HEK293 (cell line): ENCODE measurements at regions not wholly inside any gene's neighbourhood (a gene's known extent, or its start where the extent isn't known, plus 50 kb on each side); places are given as distances from the start of the nearest gene placed in this dataset.

Experiments used
- CTCF ChIA-PET: fragments of 350-600 bp; formaldehyde crosslinking; extraction: SDS; loops from one replicate; lab custom pipeline; 2021; ENCODE audit warnings: antibody characterized with exemption; lab: Yijun Ruan, JAX
- POLR2A ChIA-PET: fragments of 300-600 bp; formaldehyde crosslinking; extraction: SDS; loops from one replicate; lab custom pipeline; 2020; ENCODE audit warnings: antibody characterized with exemption, inconsistent platforms; lab: Yijun Ruan, JAX
- H3K27ac ChIP-seq: fragments of 200-500 bp; sonication (Bioruptor generic); 2 replicates; pipeline ENCODE4 v1.5.1; 2014; ENCODE audit warnings: low read depth, low read length, control low read depth, inconsistent platforms; ENCODE audit errors: extremely low read depth
- H3K36me3 ChIP-seq, 2 experiments: fragments of 200-500 bp in 1 of 2; sonication (Bioruptor generic) in 1 of 2; 1 replicate in 1 of 2; 2 replicates in 1 of 2; pipeline ENCODE4 v1.5.1; 2014 to 2017; ENCODE audit warnings: inconsistent platforms in 2 of 2, low read length in 2 of 2; ENCODE audit not compliant: control insufficient read depth in 2 of 2, insufficient read depth in 1 of 2
- H3K4me1 ChIP-seq: fragments of 200-500 bp; sonication (Bioruptor generic); 2 replicates; pipeline ENCODE4 v1.5.1; 2014; ENCODE audit warnings: mild to moderate bottlenecking, low read length, inconsistent platforms; ENCODE audit not compliant: control insufficient read depth, insufficient read depth
- H3K4me3 ChIP-seq: 2 replicates; pipeline ENCODE4 v1.5.1; 2011; ENCODE audit warnings: low read depth, mild to moderate bottlenecking, control low read depth, low read length, moderate library complexity
- H3K9me3 ChIP-seq: fragments of 200-500 bp; sonication (Bioruptor generic); 2 replicates; pipeline ENCODE4 v1.5.1; 2014; ENCODE audit warnings: low read depth, low read length, inconsistent platforms; ENCODE audit not compliant: control insufficient read depth, insufficient read depth
- FEZF1 ChIP-seq: fragments of 450-650 bp; formaldehyde crosslinking; IDR thresholded peaks from 2 replicates; pipeline ENCODE4 v1.5.1; 2016; ENCODE audit warnings: missing biosample characterization, missing genetic modification characterization
- GLIS1 ChIP-seq: fragments of 450-650 bp; formaldehyde crosslinking; IDR thresholded peaks from 2 replicates; pipeline ENCODE4 v1.5.1; 2016; ENCODE audit warnings: missing biosample characterization, missing genetic modification characterization
- HOXD13 ChIP-seq: sonication (generic); formaldehyde crosslinking; IDR thresholded peaks from 2 replicates; pipeline ENCODE4 v1.8.0; 2022; ENCODE audit warnings: missing genetic modification reagents, borderline replicate concordance
- MYNN ChIP-seq: fragments of 450-650 bp; formaldehyde crosslinking; IDR thresholded peaks from 2 replicates; pipeline ENCODE4 v1.5.1; 2016; ENCODE audit warnings: missing biosample characterization, missing genetic modification characterization, borderline replicate concordance
- RBAK ChIP-seq: fragments of 450-650 bp; formaldehyde crosslinking; IDR thresholded peaks from 2 replicates; pipeline ENCODE4 v1.5.1; 2016; ENCODE audit warnings: missing biosample characterization, missing genetic modification characterization
- SCRT2 ChIP-seq: fragments of 450-650 bp; formaldehyde crosslinking; IDR thresholded peaks from 2 replicates; pipeline ENCODE4 v1.5.1; 2016; ENCODE audit warnings: missing biosample characterization, missing genetic modification characterization
- SP3 ChIP-seq: fragments of 450-650 bp; formaldehyde crosslinking; IDR thresholded peaks from 2 replicates; pipeline ENCODE4 v1.5.1; 2016; ENCODE audit warnings: missing biosample characterization, missing genetic modification characterization
- ZBTB17 ChIP-seq: fragments of 450-650 bp; formaldehyde crosslinking; IDR thresholded peaks from 2 replicates; pipeline ENCODE4 v1.5.1; 2016; ENCODE audit warnings: missing biosample characterization, missing genetic modification characterization
- ZBTB7A ChIP-seq: fragments of 450-650 bp; formaldehyde crosslinking; IDR thresholded peaks from 2 replicates; pipeline ENCODE4 v1.5.1; 2016; ENCODE audit warnings: low read depth, missing biosample characterization, missing genetic modification characterization
- ZNF214 ChIP-seq: fragments of 450-650 bp; formaldehyde crosslinking; IDR thresholded peaks from 2 replicates; pipeline ENCODE4 v1.5.1; 2017; ENCODE audit warnings: missing biosample characterization, mild to moderate bottlenecking, missing genetic modification characterization, borderline replicate concordance
- ZNF266 ChIP-seq: fragments of 450-650 bp; formaldehyde crosslinking; IDR thresholded peaks from 2 replicates; pipeline ENCODE4 v1.5.1; 2016; ENCODE audit warnings: missing biosample characterization, missing genetic modification characterization, low read depth
- ZNF324 ChIP-seq: fragments of 450-650 bp; formaldehyde crosslinking; IDR thresholded peaks from 2 replicates; pipeline ENCODE4 v1.5.1; 2016; ENCODE audit warnings: missing biosample characterization, missing genetic modification characterization
- ZNF354C ChIP-seq: fragments of 450-650 bp; formaldehyde crosslinking; IDR thresholded peaks from 2 replicates; pipeline ENCODE4 v1.5.1; 2016; ENCODE audit warnings: missing biosample characterization, missing genetic modification characterization, low read depth, borderline replicate concordance
- ZNF416 ChIP-seq: fragments of 450-650 bp; formaldehyde crosslinking; IDR thresholded peaks from 2 replicates; pipeline ENCODE4 v1.5.1; 2016; ENCODE audit warnings: missing biosample characterization, missing genetic modification characterization
- ZNF501 ChIP-seq: fragments of 450-650 bp; formaldehyde crosslinking; IDR thresholded peaks from 2 replicates; pipeline ENCODE4 v1.5.1; 2016; ENCODE audit warnings: missing biosample characterization, missing genetic modification characterization
- ZNF548 ChIP-seq: fragments of 450-650 bp; formaldehyde crosslinking; IDR thresholded peaks from 2 replicates; pipeline ENCODE4 v1.5.1; 2016; ENCODE audit warnings: missing biosample characterization, missing genetic modification characterization
- ZNF660 ChIP-seq: fragments of 450-650 bp; IDR thresholded peaks from 2 replicates; pipeline ENCODE4 v1.5.1; 2018; ENCODE audit warnings: missing biosample characterization, mild to moderate bottlenecking, missing genetic modification characterization
- ZNF768 ChIP-seq: fragments of 450-650 bp; formaldehyde crosslinking; IDR thresholded peaks from 2 replicates; pipeline ENCODE4 v1.5.1; 2018; ENCODE audit warnings: missing biosample characterization, mild to moderate bottlenecking, missing genetic modification characterization
- ZNF792 ChIP-seq: fragments of 450-650 bp; formaldehyde crosslinking; IDR thresholded peaks from 2 replicates; pipeline ENCODE4 v1.5.1; 2016; ENCODE audit warnings: missing biosample characterization, missing genetic modification characterization
- TF ChIP-seq, protein P1 (sequence below): fragments of 450-650 bp; formaldehyde crosslinking; IDR thresholded peaks from 2 replicates; pipeline ENCODE4 v1.5.1; 2016; ENCODE audit warnings: missing biosample characterization, missing genetic modification characterization
- TF ChIP-seq, protein P2 (sequence below): fragments of 450-650 bp; formaldehyde crosslinking; IDR thresholded peaks from 2 replicates; pipeline ENCODE4 v1.5.1; 2016; ENCODE audit warnings: missing biosample characterization, missing genetic modification characterization
- TF ChIP-seq, protein P3 (sequence below): fragments of 450-650 bp; formaldehyde crosslinking; conservative IDR thresholded peaks from 2 replicates; pipeline ENCODE4 v1.5.1; 2016; ENCODE audit warnings: low read depth, missing biosample characterization, missing genetic modification characterization
- TF ChIP-seq, protein P4 (sequence below): fragments of 450-650 bp; formaldehyde crosslinking; IDR thresholded peaks from 2 replicates; pipeline ENCODE4 v1.5.1; 2016; ENCODE audit warnings: missing biosample characterization, missing genetic modification characterization
- TF ChIP-seq, protein P5 (sequence below): fragments of 450-650 bp; formaldehyde crosslinking; optimal IDR thresholded peaks from 2 replicates; pipeline ENCODE3; 2016; ENCODE audit warnings: missing biosample characterization, mild to moderate bottlenecking, missing genetic modification characterization
- TF ChIP-seq, protein P6 (sequence below): fragments of 450-650 bp; formaldehyde crosslinking; IDR thresholded peaks from 2 replicates; pipeline ENCODE4 v1.5.1; 2017; ENCODE audit warnings: missing biosample characterization, missing genetic modification characterization

DNA sequence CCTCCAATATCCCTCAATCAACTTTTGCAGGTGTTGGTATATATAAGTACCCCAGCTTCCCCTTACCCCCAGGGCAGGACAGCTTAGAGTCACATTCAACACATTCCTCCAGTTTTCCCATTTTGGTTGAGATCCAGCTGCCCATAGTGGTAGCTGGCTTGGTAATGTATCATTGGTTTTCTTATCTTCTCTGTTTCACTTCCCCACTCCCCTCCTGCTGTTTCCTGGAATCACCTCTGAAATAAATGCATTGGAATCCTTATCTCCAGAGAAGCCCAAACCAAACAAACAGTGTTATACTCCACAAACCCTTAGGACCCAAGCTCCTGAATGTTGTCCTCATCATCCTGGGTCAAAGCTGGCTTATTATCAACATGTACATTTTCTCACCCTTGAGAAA lies 184.8 kb downstream of the TMEM38B start (continued):
- peak; percentile 49 for TF ChIP-seq GLIS1 (tag by site-specific recombination)
- no peak for TF ChIP-seq ZNF792
- TF ChIP-seq, protein P1, sequence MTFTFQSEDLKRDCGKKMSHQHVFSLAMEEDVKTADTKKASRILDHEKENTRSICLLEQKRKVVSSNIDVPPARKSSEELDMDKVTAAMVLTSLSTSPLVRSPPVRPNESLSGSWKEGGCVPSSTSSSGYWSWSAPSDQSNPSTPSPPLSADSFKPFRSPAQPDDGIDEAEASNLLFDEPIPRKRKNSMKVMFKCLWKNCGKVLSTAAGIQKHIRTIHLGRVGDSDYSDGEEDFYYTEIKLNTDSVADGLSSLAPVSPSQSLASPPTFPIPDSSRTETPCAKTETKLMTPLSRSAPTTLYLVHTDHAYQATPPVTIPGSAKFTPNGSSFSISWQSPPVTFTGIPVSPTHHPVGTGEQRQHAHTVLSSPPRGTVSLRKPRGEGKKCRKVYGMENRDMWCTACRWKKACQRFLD (tag by site-specific recombination): no peak
- TF ChIP-seq SP3 (tag by site-specific recombination): no peak
- TF ChIP-seq ZBTB7A (tag by site-specific recombination): no peak
- no peak for TF ChIP-seq ZNF324
- TF ChIP-seq MYNN (tag by site-specific recombination): no peak
- no peak for TF ChIP-seq ZNF266 (tag by site-specific recombination)

DNA sequence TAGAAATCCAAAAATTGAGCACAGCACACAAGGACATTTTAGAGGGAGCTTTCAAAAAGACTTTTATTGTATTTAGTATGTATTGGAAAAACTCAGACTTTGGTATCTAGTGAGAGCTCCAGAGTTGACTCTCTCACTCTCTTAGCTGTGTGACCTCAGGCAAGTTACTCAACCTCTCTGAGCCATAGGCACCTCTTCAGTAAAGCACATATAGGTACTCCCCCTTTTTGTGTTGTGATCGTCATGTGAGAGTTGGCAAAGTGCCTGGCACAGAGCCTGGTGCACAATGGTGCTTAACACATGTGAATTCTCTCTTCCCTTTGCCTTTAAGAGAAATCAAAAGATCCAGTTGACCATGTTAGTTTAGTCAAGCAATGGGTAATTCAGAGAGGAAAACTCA lies 186.2 kb downstream of the TMEM38B start:
- ChIA-PET CTCF (interaction anchor here (0.6 to 5.2 kb wide), 9 partner anchors 13 to 1272 kb away, joined by 3 to 104 read pairs (median 6); no protein-coding TSS in a partner anchor), POLR2A (no interaction called here)
- peaks cover 3% of the 10 kb centered on the region; the same call in 1 of the 2 replicates for H3K4me1 ChIP-seq
- H3K36me3 ChIP-seq: no peaks in the 10 kb centered on the region
- no peak overlapping the region for H3K4me3 ChIP-seq
- no peaks in the 10 kb centered on the region for H3K9me3 ChIP-seq
- no peak overlapping the region for H3K27ac ChIP-seq
- TF ChIP-seq SCRT2 (tag by site-specific recombination): no peak
- TF ChIP-seq HOXD13 (CRISPR knock-in tag): no peak
- peak; percentile 43; the same call in 1 of the 2 replicates for TF ChIP-seq ZNF768 (tag by site-specific recombination)
- no peak for TF ChIP-seq ZNF354C (tag by site-specific recombination)
- no peak for TF ChIP-seq ZNF214 (tag by site-specific recombination)
- TF ChIP-seq, protein P1 (tag by site-specific recombination): no peak

DNA sequence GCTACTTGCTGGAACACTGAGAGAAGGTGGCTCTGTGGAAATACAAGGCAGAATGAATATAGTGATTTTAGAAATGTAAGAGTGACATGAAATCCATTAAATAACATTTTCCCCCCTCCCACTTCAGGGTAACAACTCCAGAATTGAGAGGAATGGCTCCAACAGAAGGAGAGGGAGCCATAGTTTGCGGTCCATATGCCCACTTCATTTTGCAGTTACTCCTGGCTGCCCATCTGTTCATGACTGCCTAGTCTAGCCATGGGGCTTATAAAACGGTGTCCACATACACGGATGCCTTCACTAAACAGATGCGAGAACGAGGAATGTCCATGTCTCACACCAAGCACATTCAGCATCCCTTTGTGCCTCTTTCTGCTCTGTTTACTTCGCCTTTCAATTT lies 186.7 kb downstream of the TMEM38B start:
- Histone ChIP-seq H3K27ac (no peak overlapping the region), H3K4me1 (peaks cover 3% of the 10 kb centered on the region; the same call in 1 of the 2 replicates), H3K36me3 (no peaks in the 10 kb centered on the region), H3K9me3 (no peaks in the 10 kb centered on the region), H3K4me3 (no peak overlapping the region)
- ChIA-PET CTCF (interaction anchor here (0.5 to 5.2 kb wide), 45 partner anchors 9 to 1294 kb away, joined by 3 to 104 read pairs (median 4); no protein-coding TSS in a partner anchor), POLR2A (no interaction called here)
- no peak for TF ChIP-seq FEZF1 (tag by site-specific recombination)
- TF ChIP-seq, protein P2, sequence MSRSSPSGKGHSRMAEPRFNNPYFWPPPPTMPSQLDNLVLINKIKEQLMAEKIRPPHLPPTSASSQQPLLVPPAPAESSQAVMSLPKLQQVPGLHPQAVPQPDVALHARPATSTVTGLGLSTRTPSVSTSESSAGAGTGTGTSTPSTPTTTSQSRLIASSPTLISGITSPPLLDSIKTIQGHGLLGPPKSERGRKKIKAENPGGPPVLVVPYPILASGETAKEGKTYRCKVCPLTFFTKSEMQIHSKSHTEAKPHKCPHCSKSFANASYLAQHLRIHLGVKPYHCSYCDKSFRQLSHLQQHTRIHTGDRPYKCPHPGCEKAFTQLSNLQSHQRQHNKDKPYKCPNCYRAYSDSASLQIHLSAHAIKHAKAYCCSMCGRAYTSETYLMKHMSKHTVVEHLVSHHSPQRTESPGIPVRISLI: no peak
- no peak for TF ChIP-seq ZNF416
- TF ChIP-seq ZNF548: no peak
- no peak for TF ChIP-seq ZNF660 (tag by site-specific recombination)
- TF ChIP-seq RBAK: no peak
- TF ChIP-seq ZBTB17 (tag by site-specific recombination): no peak
- TF ChIP-seq, protein P3, sequence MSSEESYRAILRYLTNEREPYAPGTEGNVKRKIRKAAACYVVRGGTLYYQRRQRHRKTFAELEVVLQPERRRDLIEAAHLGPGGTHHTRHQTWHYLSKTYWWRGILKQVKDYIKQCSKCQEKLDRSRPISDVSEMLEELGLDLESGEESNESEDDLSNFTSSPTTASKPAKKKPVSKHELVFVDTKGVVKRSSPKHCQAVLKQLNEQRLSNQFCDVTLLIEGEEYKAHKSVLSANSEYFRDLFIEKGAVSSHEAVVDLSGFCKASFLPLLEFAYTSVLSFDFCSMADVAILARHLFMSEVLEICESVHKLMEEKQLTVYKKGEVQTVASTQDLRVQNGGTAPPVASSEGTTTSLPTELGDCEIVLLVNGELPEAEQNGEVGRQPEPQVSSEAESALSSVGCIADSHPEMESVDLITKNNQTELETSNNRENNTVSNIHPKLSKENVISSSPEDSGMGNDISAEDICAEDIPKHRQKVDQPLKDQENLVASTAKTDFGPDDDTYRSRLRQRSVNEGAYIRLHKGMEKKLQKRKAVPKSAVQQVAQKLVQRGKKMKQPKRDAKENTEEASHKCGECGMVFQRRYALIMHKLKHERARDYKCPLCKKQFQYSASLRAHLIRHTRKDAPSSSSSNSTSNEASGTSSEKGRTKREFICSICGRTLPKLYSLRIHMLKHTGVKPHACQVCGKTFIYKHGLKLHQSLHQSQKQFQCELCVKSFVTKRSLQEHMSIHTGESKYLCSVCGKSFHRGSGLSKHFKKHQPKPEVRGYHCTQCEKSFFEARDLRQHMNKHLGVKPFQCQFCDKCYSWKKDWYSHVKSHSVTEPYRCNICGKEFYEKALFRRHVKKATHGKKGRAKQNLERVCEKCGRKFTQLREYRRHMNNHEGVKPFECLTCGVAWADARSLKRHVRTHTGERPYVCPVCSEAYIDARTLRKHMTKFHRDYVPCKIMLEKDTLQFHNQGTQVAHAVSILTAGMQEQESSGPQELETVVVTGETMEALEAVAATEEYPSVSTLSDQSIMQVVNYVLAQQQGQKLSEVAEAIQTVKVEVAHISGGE (tag by site-specific recombination): no peak
- TF ChIP-seq, protein P4, sequence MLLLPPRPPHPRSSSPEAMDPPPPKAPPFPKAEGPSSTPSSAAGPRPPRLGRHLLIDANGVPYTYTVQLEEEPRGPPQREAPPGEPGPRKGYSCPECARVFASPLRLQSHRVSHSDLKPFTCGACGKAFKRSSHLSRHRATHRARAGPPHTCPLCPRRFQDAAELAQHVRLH (tag by site-specific recombination): no peak
- TF ChIP-seq, protein P5, sequence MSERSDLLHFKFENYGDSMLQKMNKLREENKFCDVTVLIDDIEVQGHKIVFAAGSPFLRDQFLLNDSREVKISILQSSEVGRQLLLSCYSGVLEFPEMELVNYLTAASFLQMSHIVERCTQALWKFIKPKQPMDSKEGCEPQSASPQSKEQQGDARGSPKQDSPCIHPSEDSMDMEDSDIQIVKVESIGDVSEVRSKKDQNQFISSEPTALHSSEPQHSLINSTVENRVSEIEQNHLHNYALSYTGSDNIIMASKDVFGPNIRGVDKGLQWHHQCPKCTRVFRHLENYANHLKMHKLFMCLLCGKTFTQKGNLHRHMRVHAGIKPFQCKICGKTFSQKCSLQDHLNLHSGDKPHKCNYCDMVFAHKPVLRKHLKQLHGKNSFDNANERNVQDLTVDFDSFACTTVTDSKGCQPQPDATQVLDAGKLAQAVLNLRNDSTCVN: no peak
- TF ChIP-seq, protein P6, sequence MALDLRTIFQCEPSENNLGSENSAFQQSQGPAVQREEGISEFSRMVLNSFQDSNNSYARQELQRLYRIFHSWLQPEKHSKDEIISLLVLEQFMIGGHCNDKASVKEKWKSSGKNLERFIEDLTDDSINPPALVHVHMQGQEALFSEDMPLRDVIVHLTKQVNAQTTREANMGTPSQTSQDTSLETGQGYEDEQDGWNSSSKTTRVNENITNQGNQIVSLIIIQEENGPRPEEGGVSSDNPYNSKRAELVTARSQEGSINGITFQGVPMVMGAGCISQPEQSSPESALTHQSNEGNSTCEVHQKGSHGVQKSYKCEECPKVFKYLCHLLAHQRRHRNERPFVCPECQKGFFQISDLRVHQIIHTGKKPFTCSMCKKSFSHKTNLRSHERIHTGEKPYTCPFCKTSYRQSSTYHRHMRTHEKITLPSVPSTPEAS (tag by site-specific recombination): no peak
- no peak for TF ChIP-seq ZNF501 (tag by site-specific recombination)
